ENCODE measurements at regions not wholly inside any gene's neighbourhood (a gene's known extent, or its start where the extent isn't known, plus 50 kb on each side); places are given as distances from the start of the nearest gene placed in this dataset.
A peak's percentile ranks its signal among the peaks of the same experiment; 100 is the strongest.

GRCh38 chr1:55695151-55695550 is 480.0 kb upstream of the USP24 start:
- no peak for DNase-seq

- DNase-seq: no peak
These were observed 479.2 kb upstream of the USP24 start for GRCh38 chr1:55694310-55694801.

GRCh38 chr1:55692726-55693125 is 477.6 kb upstream of the USP24 start:
- DNase-seq: no peak

GRCh38 chr1:55690366-55690765 is 475.2 kb upstream of the USP24 start:
- DNase-seq: no peak

GRCh38 chr1:55689800-55690199 is 474.6 kb upstream of the USP24 start:
- DNase-seq: no peak

- DNase-seq: no peak
These were observed 470.4 kb upstream of the USP24 start for GRCh38 chr1:55685560-55685959.

- DNase-seq: no peak
These were observed 469.0 kb upstream of the USP24 start for GRCh38 chr1:55684131-55684650.

- no peak for DNase-seq
These were observed 467.0 kb upstream of the USP24 start for GRCh38 chr1:55682198-55682597.

- no peak for DNase-seq
These were observed 464.8 kb upstream of the USP24 start for GRCh38 chr1:55679971-55680370.

- DNase-seq: no peak
These were observed 458.3 kb upstream of the USP24 start for GRCh38 chr1:55673416-55673815.

GRCh38 chr1:55670331-55671082 is 455.3 kb upstream of the USP24 start:
- DNase-seq: no peak

GRCh38 chr1:55669293-55669692 is 454.1 kb upstream of the USP24 start:
- DNase-seq: no peak

GRCh38 chr1:55662875-55663274 is 447.7 kb upstream of the USP24 start:
- DNase-seq: no peak

- no peak for DNase-seq
These were observed 443.8 kb upstream of the USP24 start for GRCh38 chr1:55658917-55659316.

- no peak for DNase-seq
These were observed 439.6 kb upstream of the USP24 start for GRCh38 chr1:55654750-55655149.

GRCh38 chr1:55654171-55654570 is 439.0 kb upstream of the USP24 start:
- no peak for DNase-seq

- DNase-seq: no peak
These were observed 435.3 kb upstream of the USP24 start for GRCh38 chr1:55650444-55650843.

GRCh38 chr1:55646181-55646580 is 431.0 kb upstream of the USP24 start:
- DNase-seq: no peak

- no peak for DNase-seq
These were observed 430.1 kb upstream of the USP24 start for GRCh38 chr1:55645270-55645669.

GRCh38 chr1:55641947-55642346 is 426.8 kb upstream of the USP24 start:
- no peak for DNase-seq

- peak; percentile 72 for DNase-seq
These were observed 425.7 kb upstream of the USP24 start for GRCh38 chr1:55640708-55641473.

GRCh38 chr1:55639526-55639925 is 424.4 kb upstream of the USP24 start:
- no peak for DNase-seq

- no peak for DNase-seq
These were observed 423.9 kb upstream of the USP24 start for GRCh38 chr1:55639051-55639450.

GRCh38 chr1:55636696-55637095 is 421.5 kb upstream of the USP24 start:
- DNase-seq: no peak

Measured in NCI-H2107 (cell line).